HUES64 (cell line): ENCODE measurements at regions not wholly inside any gene's neighbourhood (a gene's known extent, or its start where the extent isn't known, plus 50 kb on each side); places are given as distances from the start of the nearest gene placed in this dataset.
"Not testable (repeated sequence)": the region's sequence is repeated elsewhere in the genome, so short reads cannot be mapped to it uniquely, and the experiment has no call there.

Experiments
- H3K27ac ChIP-seq: 2 replicates; pipeline ENCODE4 v1.7.0; 2013; ENCODE audit warnings: low read depth, low read length, inconsistent platforms
- H3K27me3 ChIP-seq: 2 replicates; pipeline ENCODE4 v1.6.1; 2013; ENCODE audit warnings: mild to moderate bottlenecking, low read length; ENCODE audit not compliant: insufficient read depth
- H3K36me3 ChIP-seq: 2 replicates; pipeline ENCODE4 v1.6.1; 2013; ENCODE audit warnings: mild to moderate bottlenecking, low read length; ENCODE audit not compliant: insufficient read depth
- H3K4me1 ChIP-seq: 2 replicates; pipeline ENCODE4 v1.6.1; 2013; ENCODE audit warnings: mild to moderate bottlenecking, low read length, moderate library complexity; ENCODE audit not compliant: insufficient read depth
- H3K4me3 ChIP-seq: 2 replicates; pipeline ENCODE4 v1.5.1; 2013; ENCODE audit warnings: mild to moderate bottlenecking, low read length, moderate library complexity
- H3K9ac ChIP-seq: 2 replicates; pipeline ENCODE4 v1.6.1; 2013; ENCODE audit warnings: mild to moderate bottlenecking, low read depth, low read length
- H3K9me3 ChIP-seq: 2 replicates; pipeline ENCODE4 v1.6.1; 2013; ENCODE audit warnings: low read depth, low read length; ENCODE audit not compliant: insufficient read depth
- WGBS: fragments of 150-250, 120-280 bp; methylation state at CpG from one replicate; pipeline ENCODE4 v1.1.7; 2013; ENCODE audit warnings: missing lambda C conversion rate; 5-methylcytosine and 5-hydroxymethylcytosine counted together

GRCh38 chr2:38146275-38146906 is 70.4 kb upstream of the CYP1B1 start:
- H3K36me3 ChIP-seq: no peaks in the 10 kb centered on the region
- peak overlapping the region; percentile 39; the same call in 1 of the 2 replicates for H3K9ac ChIP-seq
- 59% methylated on average over 2 of the region's 7 CpGs for WGBS
- no peak overlapping the region for H3K4me3 ChIP-seq
- H3K27ac ChIP-seq: peak overlapping the region; percentile 78
- H3K4me1 ChIP-seq: peaks cover 16% of the 10 kb centered on the region; the same call in 1 of the 2 replicates
- H3K27me3 ChIP-seq: no peaks in the 10 kb centered on the region
- peaks cover 16% of the 10 kb centered on the region; the same call in 1 of the 2 replicates for H3K9me3 ChIP-seq

- no peaks in the 10 kb centered on the region for H3K36me3 ChIP-seq
- WGBS: 94% methylated on average over 3 of the region's 3 CpGs
- H3K27me3 ChIP-seq: no peaks in the 10 kb centered on the region
- no peak overlapping the region for H3K9ac ChIP-seq
- H3K9me3 ChIP-seq: peaks cover 16% of the 10 kb centered on the region; the same call in 1 of the 2 replicates
- H3K4me1 ChIP-seq: peaks cover 16% of the 10 kb centered on the region; the same call in 1 of the 2 replicates
- no peak overlapping the region for H3K4me3 ChIP-seq
- no peak overlapping the region for H3K27ac ChIP-seq
Observed at GRCh38 chr2:38145236-38145635, 69.3 kb upstream of the CYP1B1 start.

DNA sequence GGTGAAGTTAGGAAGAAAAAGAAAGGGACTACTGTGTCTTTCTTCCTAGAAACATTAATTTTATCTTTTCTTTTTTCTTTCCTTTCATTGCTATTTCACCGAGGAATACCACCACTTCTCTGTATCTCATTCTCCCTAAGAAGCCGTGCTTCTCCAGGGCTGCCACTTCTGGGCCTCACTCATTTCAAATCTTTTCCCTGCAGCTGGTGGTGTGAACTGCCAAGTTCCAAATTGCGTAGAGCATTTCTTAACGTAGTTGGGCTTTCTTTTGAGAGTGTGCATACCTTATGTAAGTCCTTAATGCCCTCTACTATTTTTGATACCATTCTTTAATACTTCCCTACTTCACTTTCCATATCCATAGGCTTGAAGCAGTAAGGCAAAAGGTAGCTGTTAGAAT is 66.7 kb upstream of the CYP1B1 start:
- Histone ChIP-seq H3K4me1 (peaks cover 16% of the 10 kb centered on the region; the same call in 1 of the 2 replicates), H3K9ac (no peak overlapping the region), H3K27me3 (no peaks in the 10 kb centered on the region), H3K9me3 (peaks cover 25% of the 10 kb centered on the region), H3K27ac (no peak overlapping the region), H3K36me3 (no peaks in the 10 kb centered on the region), H3K4me3 (no peak overlapping the region)
- WGBS: 96% methylated on average over 4 of the region's 4 CpGs

DNA sequence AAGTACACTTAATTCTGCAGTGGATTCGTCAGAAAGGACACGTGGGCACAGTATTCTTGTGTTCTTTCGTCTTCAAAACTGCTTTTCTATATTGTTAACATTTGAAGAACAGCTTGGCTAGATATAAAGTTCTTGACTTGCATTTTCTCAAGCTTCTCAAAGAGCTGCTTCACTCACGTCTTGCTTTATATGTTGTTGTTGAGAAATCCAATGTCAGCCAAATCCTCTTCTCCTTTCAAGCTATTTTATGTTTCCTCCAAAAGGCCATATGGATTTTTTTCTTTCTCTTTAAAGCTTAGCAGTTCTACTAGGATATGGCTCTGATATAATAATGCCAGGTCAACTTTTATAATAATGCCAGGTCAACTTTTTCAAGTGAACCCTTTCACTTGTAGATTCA is 65.5 kb upstream of the CYP1B1 start:
- WGBS: 95% methylated on average over 3 of the region's 4 CpGs
- Histone ChIP-seq H3K36me3 (no peaks in the 10 kb centered on the region), H3K4me3 (no peak overlapping the region), H3K9me3 (peaks cover 25% of the 10 kb centered on the region), H3K4me1 (peaks cover 9% of the 10 kb centered on the region; the same call in 1 of the 2 replicates), H3K9ac (no peak overlapping the region), H3K27me3 (no peaks in the 10 kb centered on the region), H3K27ac (no peak overlapping the region)

DNA sequence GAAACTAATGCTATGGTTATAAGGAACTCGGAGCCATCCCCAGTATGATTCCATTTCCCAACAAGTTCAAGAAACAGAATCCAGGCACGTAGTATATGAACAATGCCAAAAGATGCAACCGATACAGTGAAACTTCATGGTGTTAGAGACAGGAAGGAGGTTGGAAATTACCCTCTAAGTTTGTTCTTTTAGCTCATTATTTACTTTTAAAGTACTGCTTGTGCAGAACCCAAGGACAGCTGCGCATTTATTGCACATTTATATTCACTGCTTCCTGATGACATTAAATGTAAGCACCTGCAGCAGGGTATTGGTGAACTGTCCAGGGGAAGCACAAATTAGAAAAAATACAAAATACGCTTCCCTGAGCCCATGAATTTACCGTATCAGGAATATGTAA is 63.0 kb upstream of the CYP1B1 start:
- H3K27ac ChIP-seq: no peak overlapping the region
- H3K36me3 ChIP-seq: no peaks in the 10 kb centered on the region
- H3K9me3 ChIP-seq: peaks cover 18% of the 10 kb centered on the region
- no peak overlapping the region for H3K4me3 ChIP-seq
- H3K9ac ChIP-seq: no peak overlapping the region
- WGBS: 94% methylated on average over 4 of the region's 6 CpGs
- H3K4me1 ChIP-seq: no peaks in the 10 kb centered on the region
- H3K27me3 ChIP-seq: no peaks in the 10 kb centered on the region

- 92% methylated on average over 10 of the region's 10 CpGs for WGBS
- Histone ChIP-seq H3K27ac (no peak overlapping the region), H3K27me3 (no peaks in the 10 kb centered on the region), H3K4me3 (no peak overlapping the region), H3K36me3 (no peaks in the 10 kb centered on the region), H3K9ac (no peak overlapping the region), H3K9me3 (peaks cover 18% of the 10 kb centered on the region), H3K4me1 (no peaks in the 10 kb centered on the region)
Observed at GRCh38 chr2:38138419-38138818, 62.5 kb upstream of the CYP1B1 start.

- not testable (repeated sequence) for H3K27ac ChIP-seq, H3K4me3 ChIP-seq, H3K4me1 ChIP-seq, H3K9ac ChIP-seq, H3K27me3 ChIP-seq, H3K36me3 ChIP-seq
- peaks cover 13% of the 10 kb centered on the region for H3K9me3 ChIP-seq
- WGBS: 90% methylated on average over 12 of the region's 12 CpGs
Observed at GRCh38 chr2:38137958-38138357, 62.0 kb upstream of the CYP1B1 start.

DNA sequence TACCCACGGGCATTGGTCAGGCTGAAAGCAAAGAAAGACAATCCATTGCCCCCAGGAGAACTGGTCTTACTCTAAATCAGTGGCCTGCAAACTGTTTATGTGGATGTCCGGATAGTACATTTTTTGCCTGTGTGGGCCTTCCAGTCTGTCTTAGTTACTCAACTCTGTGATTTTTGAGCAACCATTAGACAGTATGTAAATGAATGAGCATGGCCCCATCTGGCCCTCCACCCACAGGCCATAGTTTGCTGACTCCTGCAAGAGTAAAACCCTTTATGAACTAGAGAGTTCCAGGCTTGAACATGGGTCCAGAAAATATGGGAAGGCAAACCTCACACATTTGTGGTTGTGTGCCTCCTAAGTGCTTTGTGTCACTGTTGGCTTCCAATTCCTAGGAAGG is 55.7 kb upstream of the CYP1B1 start:
- H3K27ac ChIP-seq: no peak overlapping the region
- 98% methylated on average over 2 of the region's 2 CpGs for WGBS
- no peaks in the 10 kb centered on the region for H3K36me3 ChIP-seq
- no peak overlapping the region for H3K9ac ChIP-seq
- no peaks in the 10 kb centered on the region for H3K4me1 ChIP-seq
- H3K9me3 ChIP-seq: peaks cover 15% of the 10 kb centered on the region
- no peak overlapping the region for H3K4me3 ChIP-seq
- no peaks in the 10 kb centered on the region for H3K27me3 ChIP-seq

- WGBS: 96% methylated on average over 3 of the region's 3 CpGs
- Histone ChIP-seq H3K27me3 (no peaks in the 10 kb centered on the region), H3K9me3 (peaks cover 20% of the 10 kb centered on the region), H3K36me3 (no peaks in the 10 kb centered on the region), H3K27ac (no peak overlapping the region), H3K4me1 (no peaks in the 10 kb centered on the region), H3K4me3 (no peak overlapping the region), H3K9ac (no peak overlapping the region)
Observed at GRCh38 chr2:38130876-38131275, 54.9 kb upstream of the CYP1B1 start.

- Histone ChIP-seq H3K27me3 (no peaks in the 10 kb centered on the region), H3K9me3 (peaks cover 22% of the 10 kb centered on the region), H3K36me3 (no peaks in the 10 kb centered on the region), H3K27ac (no peak overlapping the region), H3K9ac (no peak overlapping the region), H3K4me3 (no peak overlapping the region), H3K4me1 (no peaks in the 10 kb centered on the region)
- WGBS: 92% methylated on average over 3 of the region's 3 CpGs
Observed at GRCh38 chr2:38129987-38130386, 54.0 kb upstream of the CYP1B1 start.

GRCh38 chr2:38129481-38129880 is 53.5 kb upstream of the CYP1B1 start:
- Histone ChIP-seq H3K4me3 (no peak overlapping the region), H3K4me1 (no peaks in the 10 kb centered on the region), H3K27me3 (no peaks in the 10 kb centered on the region), H3K9me3 (peaks cover 22% of the 10 kb centered on the region), H3K9ac (no peak overlapping the region), H3K36me3 (no peaks in the 10 kb centered on the region), H3K27ac (no peak overlapping the region)
- 91% methylated on average over 1 of the region's 1 CpG for WGBS

- Histone ChIP-seq H3K4me3 (no peak overlapping the region), H3K27ac (no peak overlapping the region), H3K9me3 (peaks cover 22% of the 10 kb centered on the region), H3K27me3 (no peaks in the 10 kb centered on the region), H3K4me1 (no peaks in the 10 kb centered on the region), H3K36me3 (no peaks in the 10 kb centered on the region), H3K9ac (no peak overlapping the region)
- 80% methylated on average over 2 of the region's 2 CpGs for WGBS
Observed at GRCh38 chr2:38128653-38129052, 52.7 kb upstream of the CYP1B1 start.
